AG04450 (cell line): ENCODE measurements at regions not wholly inside any gene's neighbourhood (a gene's known extent, or its start where the extent isn't known, plus 50 kb on each side); places are given as distances from the start of the nearest gene placed in this dataset.
"Not testable (repeated sequence)": the region's sequence is repeated elsewhere in the genome, so short reads cannot be mapped to it uniquely, and the experiment has no call there.

ENCODE experiments used
- CTCF ChIA-PET: fragments of 300-600, 350-600 bp; formaldehyde crosslinking; extraction: SDS; loops from one replicate; lab custom pipeline; 2022; ENCODE audit warnings: antibody characterized with exemption, inconsistent platforms; lab: Charles Lee
- POLR2A ChIA-PET: fragments of 350-600 bp; formaldehyde crosslinking; extraction: SDS; loops from one replicate; lab custom pipeline; 2021; ENCODE audit warnings: antibody characterized with exemption, inconsistent platforms; lab: Yijun Ruan, JAX
- DNase-seq: peaks from one replicate; pipeline ENCODE4 v3.0.0-alpha.2; 2011; ENCODE audit warnings: low read depth, low spot score
- H3K27ac ChIP-seq: one replicate; pipeline ENCODE4 v1.5.1; 2012; ENCODE audit warnings: low read depth, low read length, control low read depth
- H3K27me3 ChIP-seq: one replicate; pipeline ENCODE4 v1.6.0; 2012; ENCODE audit warnings: low read length; ENCODE audit not compliant: control insufficient read depth, insufficient read depth
- H3K4me3 ChIP-seq: 2 replicates; pipeline ENCODE4 v1.5.1; 2011; ENCODE audit warnings: mild to moderate bottlenecking, low read depth, low read length, control low read depth
- H3K9me3 ChIP-seq: 2 replicates; pipeline ENCODE4 v1.5.1; 2012; ENCODE audit warnings: low read length; ENCODE audit not compliant: control insufficient read depth, insufficient read depth
- TF ChIP-seq, protein P1 (sequence below): IDR thresholded peaks from 2 replicates; pipeline ENCODE4 v1.5.1; 2011; ENCODE audit warnings: low read depth, low read length, control low read depth, inconsistent platforms

DNA sequence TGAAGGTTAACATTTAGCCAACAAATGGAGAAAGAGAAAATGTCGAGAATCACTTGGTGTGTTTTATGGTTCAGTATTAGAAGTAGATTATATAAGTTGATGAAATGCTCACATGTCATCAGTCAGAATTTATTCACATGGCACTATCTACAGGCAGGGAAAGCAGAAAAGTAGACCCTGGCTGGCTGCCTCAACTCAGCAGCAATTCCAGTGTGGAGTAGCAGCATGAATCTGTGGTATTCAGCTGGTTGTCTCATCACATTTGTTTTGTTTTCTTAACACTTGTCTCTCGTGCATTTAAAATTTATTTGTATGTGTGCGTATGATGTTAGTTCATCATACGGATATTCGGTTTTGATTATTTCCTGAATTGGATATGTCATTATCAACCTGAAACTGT, 153.5 kb upstream of the OR13F1 start:
- POLR2A ChIA-PET, result no interaction called here
- CTCF ChIA-PET, result no interaction called here
- no peaks in the 10 kb centered on the region for H3K27me3 ChIP-seq
- DNase-seq, result no peak
- H3K4me3 ChIP-seq, result no peak overlapping the region
- no peak overlapping the region for H3K27ac ChIP-seq
- TF ChIP-seq, protein P1, sequence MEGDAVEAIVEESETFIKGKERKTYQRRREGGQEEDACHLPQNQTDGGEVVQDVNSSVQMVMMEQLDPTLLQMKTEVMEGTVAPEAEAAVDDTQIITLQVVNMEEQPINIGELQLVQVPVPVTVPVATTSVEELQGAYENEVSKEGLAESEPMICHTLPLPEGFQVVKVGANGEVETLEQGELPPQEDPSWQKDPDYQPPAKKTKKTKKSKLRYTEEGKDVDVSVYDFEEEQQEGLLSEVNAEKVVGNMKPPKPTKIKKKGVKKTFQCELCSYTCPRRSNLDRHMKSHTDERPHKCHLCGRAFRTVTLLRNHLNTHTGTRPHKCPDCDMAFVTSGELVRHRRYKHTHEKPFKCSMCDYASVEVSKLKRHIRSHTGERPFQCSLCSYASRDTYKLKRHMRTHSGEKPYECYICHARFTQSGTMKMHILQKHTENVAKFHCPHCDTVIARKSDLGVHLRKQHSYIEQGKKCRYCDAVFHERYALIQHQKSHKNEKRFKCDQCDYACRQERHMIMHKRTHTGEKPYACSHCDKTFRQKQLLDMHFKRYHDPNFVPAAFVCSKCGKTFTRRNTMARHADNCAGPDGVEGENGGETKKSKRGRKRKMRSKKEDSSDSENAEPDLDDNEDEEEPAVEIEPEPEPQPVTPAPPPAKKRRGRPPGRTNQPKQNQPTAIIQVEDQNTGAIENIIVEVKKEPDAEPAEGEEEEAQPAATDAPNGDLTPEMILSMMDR, result no peak
- peaks cover 6% of the 10 kb centered on the region for H3K9me3 ChIP-seq

DNA sequence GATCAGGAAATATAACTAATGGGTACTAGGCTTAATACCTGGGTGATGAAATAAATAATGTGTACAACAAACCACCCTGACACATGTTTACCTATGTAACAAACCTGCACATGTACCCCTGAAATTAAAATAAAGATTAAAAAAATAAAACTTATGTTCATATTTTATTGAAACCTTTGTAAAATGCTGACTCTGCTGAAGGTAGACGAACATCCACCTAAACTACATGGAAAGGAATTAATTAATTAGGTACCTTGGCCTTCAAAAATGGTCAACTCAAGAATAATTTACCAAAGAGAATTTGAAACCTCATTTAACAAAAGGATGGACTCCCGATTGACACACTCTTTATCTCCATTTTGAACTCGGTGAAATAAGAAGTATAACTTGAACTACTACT, 152.3 kb upstream of the OR13F1 start:
- no peaks in the 10 kb centered on the region for H3K27me3 ChIP-seq
- H3K9me3 ChIP-seq, result peaks cover 6% of the 10 kb centered on the region
- ChIA-PET POLR2A (no interaction called here), CTCF (no interaction called here)
- H3K27ac ChIP-seq, result no peak overlapping the region
- DNase-seq, result no peak
- TF ChIP-seq, protein P1, result no peak
- no peak overlapping the region for H3K4me3 ChIP-seq

DNA sequence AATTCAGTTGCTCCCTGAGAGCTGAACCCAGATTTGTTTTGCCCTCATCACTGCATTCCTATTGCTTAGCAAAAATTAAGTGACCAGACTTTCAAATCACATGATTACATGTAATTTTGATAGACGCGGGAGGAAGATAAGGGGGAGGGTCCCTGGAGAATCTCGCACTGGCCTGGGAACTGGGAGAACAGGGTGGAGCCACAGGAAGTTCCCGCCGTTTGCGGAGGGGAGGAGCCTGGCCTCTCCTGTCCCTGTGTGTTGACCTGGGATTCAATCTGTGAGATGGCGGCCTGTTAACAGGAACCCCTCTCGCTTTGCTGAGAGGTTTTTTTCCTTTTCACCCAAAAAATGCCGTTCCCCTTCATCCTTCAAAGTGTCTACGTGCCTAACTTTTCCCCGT, 142.9 kb upstream of the OR13F1 start:
- Histone ChIP-seq H3K27ac (no peak overlapping the region), H3K4me3 (no peak overlapping the region), H3K27me3 (no peaks in the 10 kb centered on the region), H3K9me3 (peaks cover 19% of the 10 kb centered on the region)
- TF ChIP-seq, protein P1, result no peak
- CTCF ChIA-PET, result no interaction called here
- DNase-seq, result no peak
- POLR2A ChIA-PET, result no interaction called here

DNA sequence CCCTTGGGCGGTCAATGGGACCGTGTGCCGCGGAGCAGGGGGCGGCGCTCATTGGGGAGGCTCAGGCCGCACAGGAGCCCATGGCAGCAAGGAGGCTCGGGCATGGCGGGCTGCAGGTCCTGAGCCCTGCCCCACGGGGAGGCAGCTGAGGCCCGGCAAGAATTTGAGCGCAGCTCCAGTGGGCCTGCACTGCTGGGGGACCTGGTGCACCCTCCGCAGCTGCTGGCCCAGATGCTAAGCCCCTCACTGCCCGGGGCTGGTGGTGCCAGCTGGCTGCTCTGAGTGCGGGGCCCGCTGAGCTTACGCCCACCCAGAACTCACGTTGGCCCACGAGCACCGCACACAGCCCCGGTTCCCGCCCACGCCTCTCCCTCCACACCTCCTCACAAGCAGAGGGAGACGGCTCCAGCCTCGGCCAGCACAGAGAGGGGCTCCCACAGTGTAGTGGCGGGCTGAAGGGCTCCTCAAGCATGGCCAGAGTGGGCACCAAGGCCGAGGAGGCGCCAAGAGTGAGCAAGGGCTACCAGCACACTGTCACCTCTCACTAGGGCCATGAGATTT, 141.1 kb upstream of the OR13F1 start:
- no peak overlapping the region for H3K4me3 ChIP-seq
- CTCF ChIA-PET, result no interaction called here

DNA sequence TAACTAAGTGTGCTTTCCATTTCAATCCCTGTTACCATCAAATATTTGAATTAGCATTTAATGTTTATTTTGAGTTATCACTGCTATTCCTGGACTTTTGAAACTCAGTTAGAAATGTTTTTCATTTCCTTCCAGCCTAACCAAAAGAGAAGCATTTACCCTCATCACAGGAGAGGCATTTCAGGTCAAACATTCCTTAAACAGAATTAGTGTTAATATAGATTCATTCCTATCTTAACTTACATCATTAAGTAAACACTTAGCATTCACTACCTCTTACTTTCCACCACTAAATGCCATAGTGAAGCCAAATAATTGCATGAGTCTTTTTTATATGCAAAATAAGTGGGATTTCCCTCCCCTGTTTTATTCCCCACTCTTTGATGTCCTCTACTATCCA, 136.6 kb upstream of the OR13F1 start:
- peaks cover 20% of the 10 kb centered on the region for H3K9me3 ChIP-seq
- H3K27me3 ChIP-seq, result no peaks in the 10 kb centered on the region
- H3K27ac ChIP-seq, result no peak overlapping the region
- no peak for DNase-seq
- POLR2A ChIA-PET, result no interaction called here
- no peak overlapping the region for H3K4me3 ChIP-seq
- CTCF ChIA-PET, result no interaction called here
- TF ChIP-seq, protein P1, result no peak

More for the DNA sequence above, 141.1 kb upstream of the OR13F1 start:
- TF ChIP-seq, protein P1, result no peak
- H3K9me3 ChIP-seq, result peaks cover 16% of the 10 kb centered on the region
- no peaks in the 10 kb centered on the region for H3K27me3 ChIP-seq
- no peak for DNase-seq
- POLR2A ChIA-PET, result no interaction called here
- H3K27ac ChIP-seq, result no peak overlapping the region

DNA sequence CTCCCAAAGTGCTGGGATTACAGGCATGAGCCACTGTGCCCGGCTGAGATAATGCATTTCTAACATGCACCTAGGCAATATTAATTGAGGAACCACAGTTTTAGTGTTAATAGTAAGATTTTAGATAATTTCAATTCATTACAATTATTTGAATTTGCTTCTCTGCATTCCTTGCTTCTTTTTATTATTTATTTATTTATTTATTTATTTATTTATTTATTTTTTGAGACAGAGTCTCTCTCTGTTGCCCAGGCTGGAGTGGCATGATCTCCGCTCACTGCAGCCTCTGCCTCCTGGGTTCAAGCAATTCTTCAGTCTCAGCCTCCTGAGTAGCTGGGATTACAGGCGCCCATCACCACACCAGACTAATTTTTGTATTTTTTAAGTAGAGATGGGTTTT, 135.7 kb upstream of the OR13F1 start:
- H3K4me3 ChIP-seq, H3K27ac ChIP-seq, CTCF ChIA-PET, DNase-seq, POLR2A ChIA-PET, H3K27me3 ChIP-seq: not testable (repeated sequence)
- H3K9me3 ChIP-seq, result peaks cover 12% of the 10 kb centered on the region
